NCI-H345 treated with DMSO at 0.1 percent for 48 hours (cell line): ENCODE measurements at regions not wholly inside any gene's neighbourhood (a gene's known extent, or its start where the extent isn't known, plus 50 kb on each side); places are given as distances from the start of the nearest gene placed in this dataset.
"Not testable (repeated sequence)": the region's sequence is repeated elsewhere in the genome, so short reads cannot be mapped to it uniquely, and the experiment has no call there.

Experiments used
- DNase-seq: peaks from one replicate; lab custom pipeline; 2025; ENCODE audit not compliant: unreplicated experiment; lab: John Stamatoyannopoulos, UW

GRCh38 chr14:43877351-43877960 lies 629.6 kb downstream of the FSCB start:
- DNase-seq: no peak

- no peak for DNase-seq
Observed at GRCh38 chr14:43872752-43873655, 634.1 kb downstream of the FSCB start.

GRCh38 chr14:43872222-43872621 lies 634.9 kb downstream of the FSCB start:
- DNase-seq: no peak

- DNase-seq: no peak
Observed at GRCh38 chr14:43858981-43859380, 648.1 kb downstream of the FSCB start.

- DNase-seq: no peak
Observed at GRCh38 chr14:43855556-43855955, 651.5 kb downstream of the FSCB start.

GRCh38 chr14:43853541-43853940 lies 653.5 kb downstream of the FSCB start:
- no peak for DNase-seq

GRCh38 chr14:43803076-43803689 lies 703.9 kb downstream of the FSCB start:
- DNase-seq: no peak

GRCh38 chr14:43795600-43796228 lies 711.4 kb downstream of the FSCB start:
- no peak for DNase-seq

- DNase-seq: no peak
Observed at GRCh38 chr14:43793579-43793978, 713.5 kb downstream of the FSCB start.

GRCh38 chr14:43792980-43793379 lies 714.1 kb downstream of the FSCB start:
- DNase-seq: no peak

GRCh38 chr14:43790681-43791080 lies 716.4 kb downstream of the FSCB start:
- no peak for DNase-seq

- DNase-seq: no peak
Observed at GRCh38 chr14:43789458-43789857, 717.6 kb downstream of the FSCB start.

- DNase-seq: no peak
Observed at GRCh38 chr14:43786066-43786762, 720.9 kb downstream of the FSCB start.

- not testable (repeated sequence) for DNase-seq
Observed at GRCh38 chr14:43784432-43784831, 722.7 kb downstream of the FSCB start.

- no peak for DNase-seq
Observed at GRCh38 chr14:43778937-43779639, 728.0 kb downstream of the FSCB start.

GRCh38 chr14:43778570-43778936 lies 728.5 kb downstream of the FSCB start:
- DNase-seq: no peak

- no peak for DNase-seq
Observed at GRCh38 chr14:43765474-43765873, 741.6 kb downstream of the FSCB start.

- no peak for DNase-seq
Observed at GRCh38 chr14:43764433-43764832, 742.6 kb downstream of the FSCB start.

GRCh38 chr14:43755707-43756106 lies 751.4 kb downstream of the FSCB start:
- DNase-seq: no peak

GRCh38 chr14:43754838-43755237 lies 752.2 kb downstream of the FSCB start:
- no peak for DNase-seq
